CD4-positive, alpha-beta T cell (primary cell): ENCODE measurements at regions not wholly inside any gene's neighbourhood (a gene's known extent, or its start where the extent isn't known, plus 50 kb on each side); places are given as distances from the start of the nearest gene placed in this dataset.
"Not testable (repeated sequence)": the region's sequence is repeated elsewhere in the genome, so short reads cannot be mapped to it uniquely, and the experiment has no call there.

Experiments
- ATAC-seq: fragments of 200-7000 bp; cut with Tn5 transposase; one replicate; pipeline ENCODE4 v1.10.0; 2022; ENCODE audit warnings: mild to moderate bottlenecking; ENCODE audit not compliant: poor library complexity
- CTCF ChIA-PET: fragments of 350-600 bp; sonication (Branson Sonifier 250); formaldehyde crosslinking; loops from one replicate; lab custom pipeline; 2021; ENCODE audit warnings: antibody characterized with exemption, inconsistent platforms; lab: Charles Lee
- POLR2A ChIA-PET: fragments of 350-600 bp; sonication (Branson Sonifier 250); formaldehyde crosslinking; loops from one replicate; lab custom pipeline; 2021; ENCODE audit warnings: antibody characterized with exemption, inconsistent platforms; lab: Charles Lee
- DNase-seq, 14 experiments: peaks; one replicate each; pipeline ENCODE4 v3.0.0-alpha.2; 2013 to 2020; ENCODE audit warnings: mixed read lengths in 2 of 14
- H3K27ac ChIP-seq, 2 donors: one replicate each; pipeline versions ENCODE4 v1.5.1 to v1.7.0; 2013; ENCODE audit warnings: low read length in 2 of 2, low read depth in 1 of 2, mild to moderate bottlenecking in 1 of 2
- H3K27me3 ChIP-seq, 2 experiments: 1 replicate in 1 of 2; 2 replicates in 1 of 2; pipeline versions ENCODE4 v1.6.1 to v1.7.0; 2013; ENCODE audit warnings: low read length in 2 of 2, control low read depth in 1 of 2, mild to moderate bottlenecking in 1 of 2, moderate library complexity in 1 of 2; ENCODE audit not compliant: insufficient read depth in 2 of 2, control insufficient read depth in 1 of 2
- H3K36me3 ChIP-seq: one replicate; pipeline ENCODE4 v1.6.1; 2013; ENCODE audit warnings: low read length, control low read depth; ENCODE audit not compliant: insufficient read depth
- H3K4me1 ChIP-seq: one replicate; pipeline ENCODE4 v1.6.1; 2013; ENCODE audit warnings: low read length, control low read depth; ENCODE audit not compliant: insufficient read depth
- H3K4me3 ChIP-seq: one replicate; pipeline ENCODE4 v1.5.1; 2013; ENCODE audit warnings: mild to moderate bottlenecking, low read length, moderate library complexity
- H3K9me3 ChIP-seq, 2 experiments: 1 replicate in 1 of 2; 2 replicates in 1 of 2; pipeline versions ENCODE4 v1.6.1 to v1.7.0; 2013; ENCODE audit warnings: low read length in 2 of 2, mild to moderate bottlenecking in 2 of 2, control low read depth in 1 of 2, moderate library complexity in 1 of 2; ENCODE audit not compliant: control insufficient read depth in 1 of 2, insufficient read depth in 1 of 2
- H3K27ac Mint-ChIP-seq: one replicate; pipeline ENCODE4 v1.8.0; 2020; ENCODE audit warnings: mixed read lengths
- H3K27me3 Mint-ChIP-seq: one replicate; pipeline ENCODE4 v1.8.0; 2021; ENCODE audit warnings: mixed read lengths
- H3K36me3 Mint-ChIP-seq: one replicate; pipeline ENCODE4 v1.8.0; 2021; ENCODE audit warnings: low read depth, mixed read lengths
- H3K4me1 Mint-ChIP-seq: one replicate; pipeline ENCODE4 v1.8.0; 2021; ENCODE audit warnings: low read depth, mixed read lengths
- H3K4me3 Mint-ChIP-seq: one replicate; pipeline ENCODE4 v1.8.0; 2020; ENCODE audit warnings: mild to moderate bottlenecking, mixed read lengths
- H3K9me3 Mint-ChIP-seq: one replicate; pipeline ENCODE4 v1.8.0; 2020; ENCODE audit warnings: mixed read lengths
- CTCF ChIP-seq: fragments of 200-600 bp; IDR thresholded peaks from one replicate; pipeline ENCODE4 v1.8.0; 2022; ENCODE audit warnings: antibody characterized with exemption, mild to moderate bottlenecking
- intact Hi-C, 2 experiments: fragments of 100-400 bp; cut with DNase I in 1 of 2; cut with micrococcal nuclease in 1 of 2; formaldehyde crosslinking; loops; one replicate each; pipeline versions ENCODE4 v1.15.1 to v1.9.0; 2023 to 2025; cut with DNase I, micrococcal nuclease

DNA sequence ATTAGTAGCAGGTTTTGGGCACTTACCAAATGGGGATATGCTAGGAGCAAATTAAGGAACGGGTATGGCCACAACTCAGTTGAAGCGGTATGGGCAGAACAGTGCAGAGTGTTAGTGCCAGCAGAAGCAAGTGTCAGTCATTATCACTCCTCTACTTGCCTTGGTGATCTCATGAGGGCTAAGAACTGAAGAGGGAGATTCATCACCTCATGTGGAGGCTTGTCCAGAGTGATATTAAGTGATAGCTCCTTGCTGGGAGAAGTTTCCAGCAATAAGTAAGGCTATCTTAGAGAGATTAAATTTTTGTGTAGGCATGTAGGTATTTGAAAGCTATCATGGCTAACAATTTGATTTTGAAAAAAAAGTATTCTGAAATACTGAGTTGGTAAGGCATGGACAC is 615.4 kb upstream of the SMIM31 start:
- Histone ChIP-seq H3K9me3 (peaks cover 0 to 7% of the 10 kb centered on the region in 2 experiments), H3K4me3 (no peak overlapping the region), H3K27me3 (no peaks in the 10 kb centered on the region), H3K27ac (no peak overlapping the region), H3K36me3 (no peaks in the 10 kb centered on the region), H3K4me1 (no peaks in the 10 kb centered on the region)
- ATAC-seq: no peak
- POLR2A ChIA-PET: no interaction called here
- no peak for TF ChIP-seq CTCF
- Mint-ChIP-seq H3K9me3 (no peaks in the 10 kb centered on the region), H3K4me3 (no peak overlapping the region), H3K27me3 (no peaks in the 10 kb centered on the region), H3K4me1 (no peaks in the 10 kb centered on the region), H3K36me3 (no peaks in the 10 kb centered on the region), H3K27ac (no peak overlapping the region)
- DNase-seq: no peak
- CTCF ChIA-PET: interaction anchor here (0.7 kb wide), 1 partner anchor 8 kb away, joined by 3 read pairs; no protein-coding TSS in a partner anchor
- intact Hi-C loops: no loop called here

DNA sequence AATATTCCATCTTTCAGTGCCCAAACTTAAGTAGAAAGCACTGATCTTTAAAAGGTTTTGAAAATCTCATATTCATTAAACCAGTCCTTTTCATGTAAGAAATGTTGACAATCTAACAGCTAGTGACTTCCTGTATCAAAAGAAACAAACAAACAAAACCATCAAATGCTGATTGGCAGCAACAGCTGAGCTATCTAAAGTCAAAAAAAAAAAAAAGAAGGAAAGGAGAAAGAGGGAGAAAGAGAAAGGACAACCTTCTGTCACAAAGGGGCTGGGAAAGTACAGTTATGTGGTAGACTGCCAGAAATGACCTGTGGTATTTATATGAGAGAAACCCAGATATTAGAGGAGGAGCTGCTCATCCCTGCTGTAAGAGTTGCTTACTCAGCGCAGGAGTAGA is 614.6 kb upstream of the SMIM31 start:
- TF ChIP-seq CTCF: no peak
- ChIA-PET POLR2A (no interaction called here), CTCF (interaction anchor here (0.7 kb wide), 1 partner anchor 8 kb away, joined by 3 read pairs; no protein-coding TSS in a partner anchor)

DNA sequence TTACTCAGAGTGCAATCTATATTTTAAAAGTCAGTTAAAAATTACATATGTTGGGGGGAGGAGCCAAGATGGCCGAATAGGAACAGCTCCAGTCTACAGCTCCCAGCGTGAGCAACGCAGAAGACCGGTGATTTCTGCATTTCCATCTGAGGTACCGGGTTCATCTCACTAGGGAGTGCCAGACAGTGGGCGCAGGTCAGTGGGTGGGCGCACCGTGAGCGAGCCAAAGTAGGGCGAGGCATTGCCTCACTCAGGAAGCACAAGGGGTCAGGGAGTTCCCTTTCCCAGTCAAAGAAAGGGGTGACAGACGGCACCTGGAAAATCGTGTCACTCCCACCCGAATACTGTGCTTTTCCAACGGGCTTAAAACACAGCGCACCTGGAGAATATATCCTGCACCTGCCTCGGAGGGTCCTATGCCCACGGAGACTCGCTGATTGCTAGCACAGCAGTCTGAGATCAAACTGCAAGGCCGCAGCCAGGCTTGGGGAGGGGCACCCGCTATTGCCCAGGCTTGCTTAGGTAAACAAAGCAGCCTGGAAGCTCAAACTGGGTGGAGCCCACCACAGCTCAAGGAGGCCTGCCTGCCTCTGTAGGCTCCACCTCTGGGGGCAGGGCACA is 612.1 kb upstream of the SMIM31 start:
- H3K36me3 ChIP-seq, intact Hi-C loops, H3K27me3 ChIP-seq, H3K4me3 ChIP-seq, H3K9me3 ChIP-seq, H3K27ac ChIP-seq, H3K27ac Mint-ChIP-seq, H3K9me3 Mint-ChIP-seq, H3K36me3 Mint-ChIP-seq, POLR2A ChIA-PET, H3K4me1 ChIP-seq, DNase-seq, CTCF ChIA-PET, ATAC-seq, H3K27me3 Mint-ChIP-seq, H3K4me1 Mint-ChIP-seq, H3K4me3 Mint-ChIP-seq: not testable (repeated sequence)

More for the DNA sequence above, 614.6 kb upstream of the SMIM31 start:
- Mint-ChIP-seq H3K27ac (no peak overlapping the region), H3K9me3 (no peaks in the 10 kb centered on the region), H3K27me3 (no peaks in the 10 kb centered on the region), H3K4me3 (no peak overlapping the region), H3K36me3 (no peaks in the 10 kb centered on the region), H3K4me1 (no peaks in the 10 kb centered on the region)
- no peaks in the 10 kb centered on the region for H3K36me3 ChIP-seq
- no peak for ATAC-seq
- H3K9me3 ChIP-seq: peaks cover 0 to 7% of the 10 kb centered on the region in 2 experiments
- no peaks in the 10 kb centered on the region for H3K4me1 ChIP-seq
- no peaks in the 10 kb centered on the region for H3K27me3 ChIP-seq
- no peak overlapping the region for H3K27ac ChIP-seq
- no peak for DNase-seq
- intact Hi-C loops: no loop called here
- no peak overlapping the region for H3K4me3 ChIP-seq

DNA sequence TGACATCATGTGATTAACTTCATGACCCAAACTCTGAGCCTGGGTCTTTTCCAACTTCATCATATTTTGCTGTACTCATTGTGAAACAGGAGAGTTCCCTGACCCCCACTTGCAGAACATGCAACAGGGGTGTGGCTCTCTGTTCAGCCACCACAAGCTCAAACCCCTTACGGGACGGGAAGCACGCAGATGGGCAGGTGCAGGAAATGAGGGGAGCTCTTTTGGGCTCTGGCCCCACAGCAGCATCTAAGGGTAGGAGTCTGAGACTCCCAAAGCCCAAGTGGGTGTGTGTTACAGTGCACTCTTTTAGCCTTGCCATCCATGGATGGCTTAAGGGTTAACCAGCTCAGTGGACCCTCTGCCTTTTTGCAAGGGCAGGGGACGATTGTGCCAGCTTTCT is 599.5 kb upstream of the SMIM31 start:
- no peaks in the 10 kb centered on the region for H3K4me1 ChIP-seq
- H3K27me3 Mint-ChIP-seq: no peaks in the 10 kb centered on the region
- CTCF ChIA-PET: interaction anchor here (1.0 kb wide), 1 partner anchor 11 kb away, joined by 3 read pairs; no protein-coding TSS in a partner anchor
- H3K9me3 ChIP-seq: peaks cover 0 to 4% of the 10 kb centered on the region in 2 experiments
- H3K4me3 ChIP-seq: no peak overlapping the region
- intact Hi-C loops: no loop called here
- no peaks in the 10 kb centered on the region for H3K27me3 ChIP-seq
- no peak overlapping the region for H3K27ac Mint-ChIP-seq
- no peak for TF ChIP-seq CTCF
- POLR2A ChIA-PET: no interaction called here
- no peaks in the 10 kb centered on the region for H3K4me1 Mint-ChIP-seq
- ATAC-seq: no peak
- H3K27ac ChIP-seq: no peak overlapping the region
- H3K36me3 Mint-ChIP-seq: no peaks in the 10 kb centered on the region
- no peaks in the 10 kb centered on the region for H3K36me3 ChIP-seq
- no peak for DNase-seq
- no peak overlapping the region for H3K4me3 Mint-ChIP-seq
- H3K9me3 Mint-ChIP-seq: peaks cover 3% of the 10 kb centered on the region
